K562 (cell line): ENCODE measurements at regions not wholly inside any gene's neighbourhood (a gene's known extent, or its start where the extent isn't known, plus 50 kb on each side); places are given as distances from the start of the nearest gene placed in this dataset.

Experiments
- ATAC-seq: fragments of 200-7000 bp; cut with Tn5 transposase; 3 replicates; pipeline ENCODE4 v1.9.1; 2020; ENCODE audit warnings: moderate library complexity
- BruUV-seq: library from RNA; stranded (reverse); fragments of 400-500 nt; replicated peaks from 2 replicates; lab custom pipeline; 2021; lab: Mats Ljungman, UMichigan
- CTCF ChIA-PET: fragments of 300-600 bp; formaldehyde crosslinking; extraction: SDS; loops from one replicate; lab custom pipeline; 2021; ENCODE audit warnings: low intra/inter-chr PET ratio; lab: Yijun Ruan, JAX
- POLR2A ChIA-PET: fragments of 300-600, 350-650 bp; sonication (Branson Sonifier 250); formaldehyde crosslinking; extraction: SDS; loops from one replicate; lab custom pipeline; 2021; ENCODE audit warnings: antibody characterized with exemption, inconsistent platforms; lab: Yijun Ruan, JAX
- DNase-seq, 4 experiments: peaks; one replicate each; pipeline versions ENCODE4 v3.0.0 to v3.0.0-alpha.2; 2011 to 2018; ENCODE audit warnings: low spot score in 3 of 4, mixed read lengths in 3 of 4; ENCODE audit errors: extremely low read depth in 1 of 4
- FAIRE-seq: peaks from 2 replicates; lab custom pipeline; 2011; peaks lifted over from hg19 to GRCh38; lab: Jason Lieb, UNC
- H2AFZ ChIP-seq: 2 replicates; pipeline ENCODE4 v1.6.0; 2011; ENCODE audit warnings: low read depth, low read length, control low read depth, inconsistent platforms
- H3K27ac ChIP-seq: fragments of 200-600 bp; 3 replicates; pipeline ENCODE4 v1.8.0; 2011; ENCODE audit warnings: low read depth, mild to moderate bottlenecking, control low read depth, inconsistent platforms, low read length, moderate library complexity, mixed read lengths; ENCODE audit errors: extremely low read depth
- H3K27me3 ChIP-seq, 2 experiments: fragments of 300-600 bp in 1 of 2; 2 replicates in 1 of 2; 3 replicates in 1 of 2; pipeline versions ENCODE4 v1.6.0 to v1.8.0; 2011; ENCODE audit warnings: inconsistent platforms in 2 of 2, low read length in 2 of 2, mild to moderate bottlenecking in 1 of 2, mixed read lengths in 1 of 2, moderate library complexity in 1 of 2; ENCODE audit not compliant: control insufficient read depth in 2 of 2, insufficient read depth in 2 of 2
- H3K36me3 ChIP-seq: fragments of 300-600 bp; 3 replicates; pipeline ENCODE4 v1.8.0; 2011; ENCODE audit warnings: mild to moderate bottlenecking, low read length, inconsistent platforms; ENCODE audit not compliant: control insufficient read depth, insufficient read depth
- H3K4me1 ChIP-seq, 2 experiments: fragments of 200-600 bp in 1 of 2; replicated peaks in 1 of 2; 2 replicates in 1 of 2; 3 replicates in 1 of 2; pipeline versions ENCODE4 v1.5.1 to v1.8.0; 2011; ENCODE audit warnings: inconsistent platforms in 2 of 2, low read length in 2 of 2, mild to moderate bottlenecking in 1 of 2, mixed read lengths in 1 of 2, moderate library complexity in 1 of 2; ENCODE audit not compliant: control insufficient read depth in 2 of 2, insufficient read depth in 2 of 2
- H3K4me2 ChIP-seq: 2 replicates; pipeline ENCODE4 v1.6.1; 2011; ENCODE audit warnings: low read length, control low read depth, inconsistent platforms, mixed read lengths; ENCODE audit not compliant: insufficient read depth
- H3K4me3 ChIP-seq: fragments of 200-600 bp; sonication (generic), shearing (Covaris generic); 2 replicates; pipeline ENCODE4 v1.5.1; 2016; ENCODE audit warnings: control low read depth, inconsistent platforms
- H3K79me2 ChIP-seq: fragments of 200-600 bp; 3 replicates; pipeline ENCODE4 v1.8.0; 2011; ENCODE audit warnings: low read length, inconsistent platforms; ENCODE audit not compliant: control insufficient read depth, insufficient read depth
- H3K9ac ChIP-seq, 2 experiments: 2 replicates each; pipeline versions ENCODE4 v1.6.0 to v1.6.1; 2011; ENCODE audit warnings: low read depth in 2 of 2, low read length in 2 of 2, control low read depth in 1 of 2, inconsistent platforms in 1 of 2, mild to moderate bottlenecking in 1 of 2, mixed read lengths in 1 of 2; ENCODE audit not compliant: insufficient read depth in 1 of 2
- H3K9me1 ChIP-seq: one replicate; pipeline ENCODE4 v1.6.0; 2011; ENCODE audit warnings: inconsistent platforms, mild to moderate bottlenecking, low read length, moderate library complexity; ENCODE audit not compliant: control insufficient read depth, insufficient read depth
- H3K9me3 ChIP-seq: replicated peaks from 2 replicates; pipeline ENCODE4 v1.5.1; 2011; ENCODE audit warnings: low read depth, low read length, inconsistent platforms; ENCODE audit not compliant: control insufficient read depth, insufficient read depth
- H4K20me1 ChIP-seq: replicated peaks from 2 replicates; pipeline ENCODE4 v1.6.1; 2011; ENCODE audit warnings: low read length, inconsistent platforms, mixed read lengths; ENCODE audit not compliant: control insufficient read depth, insufficient read depth
- BRCA1 ChIP-seq, 2 experiments: fragments of 450-650 bp in 1 of 2; sonication (generic) in 1 of 2; formaldehyde crosslinking in 1 of 2; IDR thresholded peaks; 2 replicates each; pipeline versions ENCODE4 v1.5.0 to v1.6.1; 2017 to 2020; ENCODE audit warnings: mild to moderate bottlenecking in 1 of 2, missing genetic modification reagents in 1 of 2
- GTF2F1 ChIP-seq: IDR thresholded peaks from 2 replicates; pipeline ENCODE4 v1.6.1; 2011; ENCODE audit warnings: low read depth, low read length, improper control_type of control experiment
- KHSRP ChIP-seq: fragments of 450-650 bp; IDR thresholded peaks from 2 replicates; pipeline ENCODE4 v1.6.1; 2017
- MCM7 ChIP-seq, 2 experiments: fragments of 450-650 bp; IDR thresholded peaks; 2 replicates each; pipeline ENCODE4 v1.6.1; 2016 to 2018
- PML ChIP-seq: IDR thresholded peaks from 2 replicates; pipeline ENCODE4 v1.6.1; 2012; ENCODE audit warnings: low read length, inconsistent platforms
- PRMT5 ChIP-seq: sonication (generic); formaldehyde crosslinking; IDR thresholded peaks from 2 replicates; pipeline ENCODE4 v1.5.0; 2020; ENCODE audit warnings: missing genetic modification reagents
- PRPF4 ChIP-seq: fragments of 200-400 bp; formaldehyde crosslinking; IDR thresholded peaks from one replicate; pipeline ENCODE4 v1.6.1; 2017; ENCODE audit warnings: low read length, low read depth, mild to moderate bottlenecking; ENCODE audit not compliant: insufficient read depth, poor library complexity, severe bottlenecking
- SAFB2 ChIP-seq: fragments of 200-400 bp; formaldehyde crosslinking; IDR thresholded peaks from 2 replicates; pipeline ENCODE4 v1.6.1; 2018; ENCODE audit warnings: borderline replicate concordance, low read length, low read depth, moderate library complexity; ENCODE audit not compliant: severe bottlenecking
- SP1 ChIP-seq: sonication (generic); formaldehyde crosslinking; IDR thresholded peaks from 2 replicates; pipeline ENCODE4 v1.8.1; 2022; ENCODE audit warnings: mild to moderate bottlenecking, missing genetic modification reagents
- ZNF431 ChIP-seq: sonication (generic); formaldehyde crosslinking; IDR thresholded peaks from 2 replicates; pipeline ENCODE4 v1.8.0; 2022; ENCODE audit warnings: mild to moderate bottlenecking, missing genetic modification reagents
- WGBS: fragments of 100-300 bp; shearing (Covaris generic); methylation state at CpG from one replicate; pipeline ENCODE4 v1.1.6; 2016; ENCODE audit warnings: low coverage, mixed read lengths; ENCODE audit not compliant: insufficient coverage; ENCODE audit errors: missing lambda C conversion rate; 5-methylcytosine and 5-hydroxymethylcytosine counted together
- in situ Hi-C: fragments of 300-500 bp; cut with MboI; formaldehyde crosslinking; loops from 4 replicates; pipeline ENCODE4 v1.15.0; 2018; ENCODE audit warnings: inconsistent platforms, mixed read lengths
- intact Hi-C: fragments of 100-400 bp; cut with micrococcal nuclease; formaldehyde crosslinking; loops from 2 replicates; pipeline ENCODE4 v1.14.2; 2022
- TF ChIP-seq, protein P1 (sequence below): sonication (generic); formaldehyde crosslinking; IDR thresholded peaks from 2 replicates; pipeline ENCODE4 v1.9.0; 2022; ENCODE audit warnings: mild to moderate bottlenecking, missing genetic modification reagents
- TF ChIP-seq, protein P2 (sequence below): IDR thresholded peaks from 2 replicates; pipeline ENCODE4 v1.6.1; 2016; ENCODE audit warnings: missing genetic modification characterization, missing compliant biosample characterization
- TF ChIP-seq, protein P3 (sequence below): fragments of 450-650 bp; IDR thresholded peaks from 2 replicates; pipeline ENCODE4 v1.6.1; 2016
- TF ChIP-seq, protein P4 (sequence below), 2 experiments: fragments of 450-650 bp in 1 of 2; IDR thresholded peaks; 2 replicates each; pipeline ENCODE4 v1.6.1; 2011 to 2017; ENCODE audit warnings: low read depth in 2 of 2, antibody characterized with exemption in 1 of 2, borderline replicate concordance in 1 of 2, low read length in 1 of 2, mild to moderate bottlenecking in 1 of 2, mixed read lengths in 1 of 2; ENCODE audit not compliant: control insufficient read depth in 1 of 2
- TF ChIP-seq, protein P5 (sequence below): sonication (generic); formaldehyde crosslinking; IDR thresholded peaks from 2 replicates; pipeline ENCODE4 v1.5.0; 2020; ENCODE audit warnings: missing genetic modification reagents

GRCh38 chr10:52609071-52609470 lies 163.5 kb downstream of the MBL2 start:
- no peaks in the 10 kb centered on the region for H3K4me1 ChIP-seq
- no peak for DNase-seq
- intact Hi-C loops = no loop called here
- CTCF ChIA-PET = no interaction called here
- no peaks in the 10 kb centered on the region for H3K9me1 ChIP-seq
- in situ Hi-C loops = no loop called here
- POLR2A ChIA-PET = no interaction called here
- H3K27me3 ChIP-seq = no peaks in the 10 kb centered on the region
- no peak overlapping the region for H3K4me3 ChIP-seq
- WGBS = 0% methylated on average over 1 of the region's 1 CpG
- no peak for ATAC-seq
- no peak overlapping the region for H3K4me2 ChIP-seq
- no peak overlapping the region for H3K27ac ChIP-seq
- H3K79me2 ChIP-seq = no peaks in the 10 kb centered on the region
- 0 out of 2 replicates have a peak, but pooled peaks cover 2% of the 10 kb centered on the region for H3K9me3 ChIP-seq
- no peak overlapping the region for H2AFZ ChIP-seq
- H4K20me1 ChIP-seq = no peaks in the 10 kb centered on the region
- no peak overlapping the region for H3K9ac ChIP-seq
- no peaks in the 10 kb centered on the region for H3K36me3 ChIP-seq
- no peak for TF ChIP-seq ZNF431 (CRISPR knock-in tag)
- TF ChIP-seq, protein P1, sequence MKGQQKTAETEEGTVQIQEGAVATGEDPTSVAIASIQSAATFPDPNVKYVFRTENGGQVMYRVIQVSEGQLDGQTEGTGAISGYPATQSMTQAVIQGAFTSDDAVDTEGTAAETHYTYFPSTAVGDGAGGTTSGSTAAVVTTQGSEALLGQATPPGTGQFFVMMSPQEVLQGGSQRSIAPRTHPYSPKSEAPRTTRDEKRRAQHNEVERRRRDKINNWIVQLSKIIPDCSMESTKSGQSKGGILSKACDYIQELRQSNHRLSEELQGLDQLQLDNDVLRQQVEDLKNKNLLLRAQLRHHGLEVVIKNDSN (CRISPR knock-in tag) = no peak
- TF ChIP-seq, protein P2, sequence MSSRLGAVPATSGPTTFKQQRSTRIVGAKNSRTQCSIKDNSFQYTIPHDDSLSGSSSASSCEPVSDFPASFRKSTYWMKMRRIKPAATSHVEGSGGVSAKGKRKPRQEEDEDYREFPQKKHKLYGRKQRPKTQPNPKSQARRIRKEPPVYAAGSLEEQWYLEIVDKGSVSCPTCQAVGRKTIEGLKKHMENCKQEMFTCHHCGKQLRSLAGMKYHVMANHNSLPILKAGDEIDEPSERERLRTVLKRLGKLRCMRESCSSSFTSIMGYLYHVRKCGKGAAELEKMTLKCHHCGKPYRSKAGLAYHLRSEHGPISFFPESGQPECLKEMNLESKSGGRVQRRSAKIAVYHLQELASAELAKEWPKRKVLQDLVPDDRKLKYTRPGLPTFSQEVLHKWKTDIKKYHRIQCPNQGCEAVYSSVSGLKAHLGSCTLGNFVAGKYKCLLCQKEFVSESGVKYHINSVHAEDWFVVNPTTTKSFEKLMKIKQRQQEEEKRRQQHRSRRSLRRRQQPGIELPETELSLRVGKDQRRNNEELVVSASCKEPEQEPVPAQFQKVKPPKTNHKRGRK = no peak
- no peak for TF ChIP-seq PRPF4
- no peak for TF ChIP-seq PRMT5 (CRISPR knock-in tag)
- no peak for TF ChIP-seq GTF2F1
- TF ChIP-seq, protein P3, sequence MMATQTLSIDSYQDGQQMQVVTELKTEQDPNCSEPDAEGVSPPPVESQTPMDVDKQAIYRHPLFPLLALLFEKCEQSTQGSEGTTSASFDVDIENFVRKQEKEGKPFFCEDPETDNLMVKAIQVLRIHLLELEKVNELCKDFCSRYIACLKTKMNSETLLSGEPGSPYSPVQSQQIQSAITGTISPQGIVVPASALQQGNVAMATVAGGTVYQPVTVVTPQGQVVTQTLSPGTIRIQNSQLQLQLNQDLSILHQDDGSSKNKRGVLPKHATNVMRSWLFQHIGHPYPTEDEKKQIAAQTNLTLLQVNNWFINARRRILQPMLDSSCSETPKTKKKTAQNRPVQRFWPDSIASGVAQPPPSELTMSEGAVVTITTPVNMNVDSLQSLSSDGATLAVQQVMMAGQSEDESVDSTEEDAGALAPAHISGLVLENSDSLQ = no peak
- TF ChIP-seq KHSRP = no peak
- TF ChIP-seq, protein P4, sequence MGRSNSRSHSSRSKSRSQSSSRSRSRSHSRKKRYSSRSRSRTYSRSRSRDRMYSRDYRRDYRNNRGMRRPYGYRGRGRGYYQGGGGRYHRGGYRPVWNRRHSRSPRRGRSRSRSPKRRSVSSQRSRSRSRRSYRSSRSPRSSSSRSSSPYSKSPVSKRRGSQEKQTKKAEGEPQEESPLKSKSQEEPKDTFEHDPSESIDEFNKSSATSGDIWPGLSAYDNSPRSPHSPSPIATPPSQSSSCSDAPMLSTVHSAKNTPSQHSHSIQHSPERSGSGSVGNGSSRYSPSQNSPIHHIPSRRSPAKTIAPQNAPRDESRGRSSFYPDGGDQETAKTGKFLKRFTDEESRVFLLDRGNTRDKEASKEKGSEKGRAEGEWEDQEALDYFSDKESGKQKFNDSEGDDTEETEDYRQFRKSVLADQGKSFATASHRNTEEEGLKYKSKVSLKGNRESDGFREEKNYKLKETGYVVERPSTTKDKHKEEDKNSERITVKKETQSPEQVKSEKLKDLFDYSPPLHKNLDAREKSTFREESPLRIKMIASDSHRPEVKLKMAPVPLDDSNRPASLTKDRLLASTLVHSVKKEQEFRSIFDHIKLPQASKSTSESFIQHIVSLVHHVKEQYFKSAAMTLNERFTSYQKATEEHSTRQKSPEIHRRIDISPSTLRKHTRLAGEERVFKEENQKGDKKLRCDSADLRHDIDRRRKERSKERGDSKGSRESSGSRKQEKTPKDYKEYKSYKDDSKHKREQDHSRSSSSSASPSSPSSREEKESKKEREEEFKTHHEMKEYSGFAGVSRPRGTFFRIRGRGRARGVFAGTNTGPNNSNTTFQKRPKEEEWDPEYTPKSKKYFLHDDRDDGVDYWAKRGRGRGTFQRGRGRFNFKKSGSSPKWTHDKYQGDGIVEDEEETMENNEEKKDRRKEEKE (IDR thresholded peaks at IDR 0.05; ENCODE audit: borderline replicate concordance in 1 of 2, control insufficient read depth in 1 of 2, low read depth in 2 of 2, low read length in 1 of 2) = no peak
- TF ChIP-seq PML = no peak
- TF ChIP-seq SAFB2 = no peak
- no peak for TF ChIP-seq MCM7 (IDR thresholded peaks at IDR 0.05)
- TF ChIP-seq, protein P5, sequence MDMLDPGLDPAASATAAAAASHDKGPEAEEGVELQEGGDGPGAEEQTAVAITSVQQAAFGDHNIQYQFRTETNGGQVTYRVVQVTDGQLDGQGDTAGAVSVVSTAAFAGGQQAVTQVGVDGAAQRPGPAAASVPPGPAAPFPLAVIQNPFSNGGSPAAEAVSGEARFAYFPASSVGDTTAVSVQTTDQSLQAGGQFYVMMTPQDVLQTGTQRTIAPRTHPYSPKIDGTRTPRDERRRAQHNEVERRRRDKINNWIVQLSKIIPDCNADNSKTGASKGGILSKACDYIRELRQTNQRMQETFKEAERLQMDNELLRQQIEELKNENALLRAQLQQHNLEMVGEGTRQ (CRISPR knock-in tag) = no peak
- TF ChIP-seq BRCA1 (IDR thresholded peaks at IDR 0.05) = no peak
- no peak for TF ChIP-seq BRCA1 (CRISPR knock-in tag; IDR thresholded peaks at IDR 0.05)
- TF ChIP-seq SP1 (CRISPR knock-in tag) = no peak
- BruUV-seq = no TSS peak
- no peak for FAIRE-seq
